Gastrocnemius medialis (tissue), 4 donors: ENCODE measurements at regions not wholly inside any gene's neighbourhood (a gene's known extent, or its start where the extent isn't known, plus 50 kb on each side); places are given as distances from the start of the nearest gene placed in this dataset.

Experiments used
- CTCF ChIP-seq, 5 experiments: fragments of 450-650 bp in 3 of 5; fragments of 200-600 bp in 2 of 5; sonication (generic) in 2 of 5; IDR thresholded peaks in 4 of 5; conservative IDR thresholded peaks in 1 of 5; 1 replicate in 4 of 5; 2 replicates in 1 of 5; pipeline ENCODE4 v1.5.1; 2016 to 2019; ENCODE audit warnings: antibody characterized with exemption in 5 of 5, mild to moderate bottlenecking in 3 of 5, moderate library complexity in 3 of 5
- POLR2A ChIP-seq, 2 donors: fragments of 450-650 bp; IDR thresholded peaks; one replicate each; pipeline ENCODE4 v1.6.1; 2017; ENCODE audit warnings: antibody characterized with exemption in 2 of 2, mild to moderate bottlenecking in 2 of 2, moderate library complexity in 2 of 2

- TF ChIP-seq CTCF (IDR thresholded peaks at IDR 0.05 in 4 of 5, conservative IDR thresholded peaks at IDR 0.05 in 1 of 5) (no peak), POLR2A (IDR thresholded peaks at IDR 0.05) (no peak)
Observed at GRCh38 chr13:53327680-53328315, 299.2 kb downstream of the OLFM4 start.
